ENCODE measurements at regions not wholly inside any gene's neighbourhood (a gene's known extent, or its start where the extent isn't known, plus 50 kb on each side); places are given as distances from the start of the nearest gene placed in this dataset.

GRCh38 chr4:27267970-27268355 lies 407.3 kb downstream of the STIM2 start:
- no peak for DNase-seq

DNA sequence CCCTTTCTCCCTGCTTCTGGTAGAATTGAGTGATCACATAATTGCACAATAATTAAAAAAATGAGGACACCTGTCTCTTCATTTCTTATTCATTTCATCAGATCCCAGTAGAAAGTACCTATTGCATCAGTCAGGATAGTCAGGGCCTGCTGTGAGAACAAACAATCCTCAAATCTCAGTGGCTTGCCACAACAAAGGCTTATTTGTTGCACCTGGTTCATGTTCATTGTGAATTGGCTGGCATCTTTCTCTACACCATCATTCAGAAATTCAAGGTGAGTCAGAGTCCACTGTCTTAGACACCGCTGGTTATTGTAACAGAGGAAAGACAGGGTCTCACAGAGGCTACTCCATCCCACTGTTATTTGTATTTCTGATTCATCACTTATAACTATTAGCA lies 409.8 kb downstream of the STIM2 start:
- no peak for DNase-seq

GRCh38 chr4:27271555-27271954 lies 410.9 kb downstream of the STIM2 start:
- DNase-seq, result no peak

- no peak for DNase-seq
These were observed 411.6 kb downstream of the STIM2 start for GRCh38 chr4:27272217-27272616.

DNA sequence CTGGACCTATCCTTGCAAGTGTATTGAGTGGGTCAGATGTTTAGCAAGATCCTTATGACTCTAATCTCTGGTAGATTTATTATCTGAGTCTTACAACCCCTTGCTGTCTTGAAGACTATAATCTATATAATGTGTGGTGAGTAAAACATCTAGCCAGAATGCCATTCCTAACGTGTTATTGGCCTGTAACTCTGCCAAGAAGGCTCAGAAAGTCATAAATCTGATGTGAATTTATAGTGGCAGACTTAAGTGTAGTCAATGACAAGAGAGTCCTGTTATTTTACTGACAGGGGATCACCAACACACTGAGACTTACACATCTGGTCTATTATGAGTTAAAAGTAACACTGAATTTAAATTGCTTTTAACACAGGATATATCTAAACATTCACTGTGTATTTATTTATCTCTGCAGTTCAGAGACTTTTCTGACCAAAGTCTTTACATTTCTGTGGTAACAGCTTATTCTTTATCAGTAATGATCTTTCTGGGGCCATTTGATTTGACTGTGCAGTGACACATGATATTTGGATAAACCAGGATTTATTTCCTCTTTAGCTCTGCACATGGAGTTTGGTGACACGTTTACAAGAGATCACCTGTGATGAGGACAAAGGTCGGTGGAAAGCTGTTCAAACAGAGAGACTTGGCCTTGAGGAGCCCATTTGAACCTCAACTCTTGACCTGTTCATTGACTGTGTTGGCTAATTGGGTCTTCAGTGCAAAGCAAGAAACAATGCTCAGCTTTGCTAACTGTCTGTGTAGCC lies 415.8 kb downstream of the STIM2 start:
- DNase-seq, result no peak

GRCh38 chr4:27278615-27279375 lies 418.2 kb downstream of the STIM2 start:
- peak; percentile 17 to 30 for DNase-seq

DNA sequence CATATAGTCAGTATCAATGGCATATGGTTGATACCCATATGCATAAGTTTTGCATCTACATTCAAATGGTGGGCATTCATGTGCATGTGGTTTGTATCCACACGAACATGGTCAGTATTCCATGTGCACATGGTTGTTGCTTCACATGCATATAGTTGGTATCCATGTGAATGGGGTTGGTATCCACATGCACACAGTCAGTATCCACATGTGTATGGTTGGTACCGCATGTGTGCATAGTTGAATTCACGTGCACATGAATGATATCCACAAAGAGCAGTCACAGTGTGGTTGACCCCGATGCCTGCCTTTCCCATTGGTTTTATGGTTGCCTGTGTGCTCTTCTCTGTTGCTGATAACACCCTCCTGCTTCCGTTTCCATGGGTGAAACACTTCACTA lies 427.9 kb downstream of the STIM2 start:
- DNase-seq, result no peak

- no peak for DNase-seq
These were observed 429.1 kb downstream of the STIM2 start for GRCh38 chr4:27289704-27290103.

DNA sequence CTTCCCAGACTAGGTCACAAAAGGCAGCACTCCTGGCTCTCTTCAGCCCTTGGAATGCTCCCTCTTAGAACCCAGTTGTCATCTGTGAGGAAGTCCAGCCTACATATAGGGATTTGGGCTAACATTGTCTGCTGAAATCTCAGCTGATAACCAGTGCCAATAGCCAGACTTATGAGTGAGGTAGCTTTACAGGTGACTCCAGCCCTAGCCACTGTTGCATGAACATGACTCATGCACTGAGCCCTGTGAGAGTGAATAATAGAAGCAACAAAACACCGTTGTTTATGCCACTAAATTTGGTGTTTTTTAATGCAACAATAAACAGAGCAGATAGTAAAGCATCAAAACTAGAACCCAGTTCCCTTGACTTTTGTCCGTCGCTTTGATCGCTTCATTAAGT lies 433.2 kb downstream of the STIM2 start:
- no peak for DNase-seq

DNA sequence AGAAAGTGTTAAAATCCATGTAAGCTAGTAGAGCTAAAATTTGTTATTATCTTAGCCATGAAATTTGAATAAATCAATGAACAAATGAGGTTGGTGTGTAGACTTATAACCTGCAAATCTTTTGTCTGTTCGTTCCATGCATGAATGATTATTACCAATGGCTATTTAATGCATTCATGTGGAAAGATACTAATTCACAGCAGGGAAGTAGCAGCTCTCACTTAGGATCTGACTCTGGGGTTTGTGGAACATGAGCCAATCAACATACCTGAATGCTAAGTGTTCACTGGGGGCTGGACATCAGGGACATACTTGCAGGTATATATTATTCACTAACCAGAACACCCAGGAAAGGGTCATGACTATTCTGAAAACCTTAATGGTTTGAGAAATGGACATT lies 444.1 kb downstream of the STIM2 start:
- DNase-seq, result no peak

GRCh38 chr4:27305246-27305645 lies 444.6 kb downstream of the STIM2 start:
- no peak for DNase-seq

DNA sequence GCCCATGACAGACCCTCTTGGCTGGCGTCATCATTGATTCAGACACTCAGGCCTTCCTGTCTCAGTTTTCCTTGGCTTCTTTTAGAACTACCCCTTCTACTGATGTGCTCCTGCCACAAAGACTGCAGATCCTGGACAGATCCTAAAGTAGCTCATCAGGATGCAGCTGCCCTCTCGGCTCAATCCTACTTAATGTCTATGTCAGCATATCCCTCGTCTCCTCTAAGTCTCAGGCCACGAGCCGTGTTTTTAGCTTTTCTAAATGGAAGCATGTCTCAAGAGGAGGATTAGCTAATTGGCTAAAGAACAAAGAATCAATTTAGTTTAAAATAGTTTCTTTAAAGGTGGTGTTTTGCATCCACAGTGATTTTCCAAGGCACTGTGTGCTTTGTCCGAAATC lies 447.7 kb downstream of the STIM2 start:
- DNase-seq, result no peak

DNA sequence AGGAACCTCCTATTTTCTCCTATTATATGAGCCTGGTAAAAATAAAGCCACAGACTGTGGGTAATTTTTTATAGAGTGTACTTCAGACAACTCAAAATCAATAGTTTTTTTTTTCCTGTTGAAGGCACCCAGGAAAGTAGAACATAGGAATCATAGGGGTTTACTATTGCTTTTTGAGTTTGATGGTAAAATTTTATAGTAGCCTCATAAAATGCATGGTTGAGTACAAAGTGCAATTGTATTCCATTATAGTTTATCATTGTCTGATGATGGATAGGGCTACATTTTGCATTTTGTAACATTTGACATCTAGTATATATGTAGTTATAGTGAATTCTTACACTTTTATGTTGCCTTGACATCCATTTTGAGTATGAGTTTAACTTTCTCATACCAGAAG lies 455.0 kb downstream of the STIM2 start:
- DNase-seq, result no peak

DNA sequence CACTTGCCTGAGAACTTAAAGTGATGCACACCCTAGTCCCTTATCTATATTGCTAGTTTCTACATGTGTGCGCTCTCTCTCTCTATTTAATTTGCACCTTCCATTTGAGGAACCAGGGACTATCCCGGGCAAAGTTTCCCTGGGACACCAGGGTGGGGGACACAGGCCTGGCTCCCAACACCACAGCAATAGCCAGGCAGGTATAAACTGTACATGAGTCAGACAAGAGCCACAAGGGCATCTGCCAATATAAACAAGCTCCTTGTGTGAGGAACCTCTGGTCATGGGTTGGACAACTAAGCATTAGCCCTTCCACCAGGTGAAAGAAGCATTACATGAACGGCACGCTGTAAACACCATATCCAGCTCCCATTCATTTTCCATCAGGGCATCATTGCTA lies 455.5 kb downstream of the STIM2 start:
- no peak for DNase-seq

DNA sequence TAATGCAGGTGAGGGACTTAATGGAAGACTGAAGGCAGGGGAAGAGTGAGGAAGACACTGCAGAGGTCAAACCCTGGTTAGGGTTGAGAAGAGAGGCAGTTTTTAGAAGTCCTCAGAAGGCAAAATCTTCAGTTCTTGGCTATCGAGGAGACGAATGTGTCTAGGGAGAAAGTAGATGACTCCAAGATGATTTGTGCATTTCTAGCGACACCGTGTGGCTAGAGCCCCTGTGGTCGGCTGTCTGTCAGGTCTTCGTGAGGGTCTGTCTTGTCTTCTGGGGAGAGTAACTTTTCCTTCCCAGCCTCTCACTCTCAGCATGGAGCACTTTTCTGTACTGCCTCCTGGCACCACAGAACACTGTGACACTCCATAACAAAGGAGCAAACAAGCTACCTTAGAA lies 458.1 kb downstream of the STIM2 start:
- peak in 1 of 2 donors; percentile 11 for DNase-seq

DNA sequence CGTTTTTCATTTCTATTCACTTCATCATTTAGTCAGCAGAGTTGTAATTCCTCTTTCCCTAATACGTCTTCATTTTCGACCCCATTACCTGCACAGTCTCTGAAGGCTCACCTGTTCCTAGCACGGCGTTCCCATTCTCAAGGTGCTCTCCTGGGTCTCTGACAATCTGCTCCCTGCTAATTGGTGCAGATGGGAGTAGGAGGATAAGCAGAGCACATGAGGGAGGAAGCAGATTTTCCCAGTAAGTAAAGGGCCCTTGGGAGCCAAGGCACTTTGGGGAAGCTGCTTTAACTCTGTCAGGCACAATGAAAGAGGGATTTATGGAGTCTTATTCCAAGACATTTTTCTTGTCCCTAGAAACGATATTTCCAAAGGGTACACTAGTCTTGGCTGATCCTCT lies 466.4 kb downstream of the STIM2 start:
- no peak for DNase-seq

GRCh38 chr4:27327421-27328181 lies 467.0 kb downstream of the STIM2 start:
- DNase-seq, result no peak

GRCh38 chr4:27338530-27338929 lies 477.9 kb downstream of the STIM2 start:
- no peak for DNase-seq

- DNase-seq, result peak; percentile 52 to 57
These were observed 482.8 kb downstream of the STIM2 start for GRCh38 chr4:27343411-27343810.

DNA sequence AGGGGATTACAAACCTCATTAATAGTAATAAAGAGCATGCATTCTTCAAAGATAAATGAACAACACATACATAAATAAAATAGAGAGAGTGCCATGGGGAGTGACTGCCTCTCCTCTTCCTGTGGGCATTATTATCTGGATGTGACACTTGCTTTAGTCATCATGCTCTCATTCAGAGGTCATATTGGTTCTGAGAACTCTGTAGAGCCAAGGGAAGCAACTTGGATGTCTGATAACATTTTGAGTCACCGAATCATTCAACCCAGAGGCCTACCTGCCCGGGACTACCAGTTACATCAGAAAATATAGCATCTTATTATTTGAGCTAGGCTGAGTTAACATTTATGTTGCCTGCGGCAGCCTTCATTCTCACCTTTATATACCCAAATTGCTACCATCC lies 489.5 kb downstream of the STIM2 start:
- DNase-seq, result no peak

DNA sequence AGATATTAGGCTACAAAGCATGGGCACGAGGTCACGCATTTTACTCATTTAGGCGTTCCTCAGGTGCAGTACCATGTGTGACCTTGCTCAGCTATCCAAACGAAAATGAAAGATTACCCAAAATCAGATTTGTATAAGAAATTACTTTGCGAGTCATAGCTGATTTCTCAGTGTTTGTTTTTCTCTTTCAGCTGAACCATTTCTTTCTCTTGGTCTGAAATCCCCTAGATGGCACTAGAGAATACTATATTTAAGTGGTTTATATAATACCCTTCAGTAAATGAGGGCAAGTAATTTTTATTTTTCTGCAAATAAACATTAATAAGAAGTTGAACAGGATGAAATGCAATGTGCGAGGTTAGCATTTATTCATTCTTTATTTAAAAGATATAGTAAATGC lies 496.6 kb downstream of the STIM2 start:
- DNase-seq, result no peak

DNA sequence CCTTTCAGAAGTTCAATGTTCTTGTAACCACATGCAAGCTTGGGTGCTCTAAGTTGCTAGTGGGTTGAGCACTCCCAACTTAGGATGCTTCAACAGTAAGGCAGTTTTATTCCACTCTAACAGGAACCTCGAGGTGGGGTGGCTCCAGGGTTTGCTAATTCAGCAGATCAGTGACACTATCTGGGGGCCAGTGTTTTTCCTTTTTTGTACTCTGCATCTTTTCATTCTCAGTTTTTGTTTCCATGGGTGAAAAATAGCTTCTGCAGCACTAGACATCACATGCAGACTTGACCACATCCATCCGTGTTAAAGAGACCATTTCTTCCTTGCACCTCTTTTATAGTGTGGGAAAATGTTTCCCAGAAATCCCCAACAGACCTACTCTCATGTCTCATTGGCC lies 497.6 kb downstream of the STIM2 start:
- DNase-seq, result no peak

GRCh38 chr4:27360131-27360530 lies 499.5 kb downstream of the STIM2 start:
- DNase-seq, result no peak

All from right lung (tissue), 2 donors.